ENCODE measurements at regions not wholly inside any gene's neighbourhood (a gene's known extent, or its start where the extent isn't known, plus 50 kb on each side); places are given as distances from the start of the nearest gene placed in this dataset.

DNA sequence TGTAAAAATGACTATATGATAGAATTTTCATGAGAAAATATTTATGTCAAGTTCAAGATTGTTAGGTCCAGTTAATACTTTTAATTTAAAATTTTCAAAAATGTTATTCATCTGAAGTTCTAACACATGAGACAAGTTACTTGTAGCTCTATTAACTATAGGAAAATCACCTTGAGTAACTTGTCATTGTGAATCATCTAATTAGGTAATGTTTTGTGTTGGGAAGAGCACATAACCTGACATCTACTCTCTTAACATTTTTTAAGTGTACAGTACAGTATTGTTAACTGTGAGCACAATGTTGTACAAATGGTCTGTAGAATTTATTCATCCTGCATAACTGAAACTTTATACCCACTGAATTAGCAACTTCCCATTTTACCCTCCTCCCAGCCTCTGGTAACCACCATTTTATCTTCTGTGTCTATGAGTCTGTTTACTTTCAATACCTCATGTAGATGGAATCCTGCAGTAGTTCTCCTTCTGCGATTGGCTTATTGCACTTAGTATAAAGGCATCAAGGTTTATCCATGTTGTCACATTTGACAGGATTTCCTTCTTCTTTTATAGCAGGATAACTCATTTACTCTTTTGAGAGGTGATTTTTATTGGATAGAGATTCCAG, 54.6 kb downstream of the ARL4A start:
- DNase-seq (ENCODE audit: low read depth) = no peak

DNA sequence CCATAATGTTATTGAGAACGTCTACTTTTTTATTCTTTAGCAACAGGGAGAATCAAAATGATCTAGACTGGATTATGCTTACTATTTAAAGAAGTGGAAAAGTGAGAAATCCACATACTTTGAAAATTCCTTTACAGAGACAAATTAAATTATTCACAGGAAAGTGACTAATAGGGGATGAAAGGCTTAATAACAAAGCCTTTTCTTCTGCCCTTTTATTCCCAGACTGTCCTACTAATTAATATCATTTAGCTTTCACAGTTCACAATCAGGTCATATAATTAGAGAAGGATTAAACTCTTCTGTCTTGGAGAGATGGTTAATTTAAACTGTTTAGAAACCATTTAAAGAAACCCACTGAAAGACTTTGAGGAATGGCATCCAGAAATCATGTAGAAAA, 58.8 kb downstream of the ARL4A start:
- DNase-seq (ENCODE audit: low read depth) = no peak

DNA sequence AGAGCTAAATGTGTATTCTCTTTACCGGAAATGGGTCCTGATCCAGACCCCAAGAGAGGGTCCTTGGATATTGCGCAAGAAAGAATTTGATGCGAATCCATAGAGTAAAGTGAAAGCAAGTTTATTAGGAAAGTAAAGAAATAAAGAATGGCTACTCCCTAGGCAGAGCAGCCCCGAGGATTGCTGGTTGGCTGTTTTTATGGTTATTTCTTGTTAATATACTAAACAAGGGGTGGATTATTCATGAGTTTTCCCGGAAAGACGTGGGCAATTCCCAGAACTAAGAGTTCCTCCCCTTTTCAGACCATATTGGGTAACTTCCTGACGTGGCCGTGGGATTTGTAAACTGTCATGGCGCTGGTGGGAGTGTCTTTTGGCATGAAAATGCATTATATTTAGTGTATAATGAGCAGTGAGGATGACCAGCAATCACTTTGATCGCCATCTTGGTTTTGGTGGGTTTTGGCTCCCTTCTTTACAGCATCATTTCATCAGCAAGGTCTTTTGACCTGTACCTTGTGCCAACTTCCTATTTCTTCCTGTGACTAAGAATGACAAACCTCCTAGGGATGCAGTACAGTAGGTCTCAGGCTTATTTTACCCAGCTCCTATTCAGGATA, 60.4 kb downstream of the ARL4A start:
- DNase-seq (ENCODE audit: low read depth) = no peak

GRCh38 chr7:12749069-12749468, 61.6 kb downstream of the ARL4A start:
- DNase-seq (ENCODE audit: low read depth) = no peak

GRCh38 chr7:12749746-12750145, 62.3 kb downstream of the ARL4A start:
- DNase-seq (ENCODE audit: low read depth) = no peak

DNA sequence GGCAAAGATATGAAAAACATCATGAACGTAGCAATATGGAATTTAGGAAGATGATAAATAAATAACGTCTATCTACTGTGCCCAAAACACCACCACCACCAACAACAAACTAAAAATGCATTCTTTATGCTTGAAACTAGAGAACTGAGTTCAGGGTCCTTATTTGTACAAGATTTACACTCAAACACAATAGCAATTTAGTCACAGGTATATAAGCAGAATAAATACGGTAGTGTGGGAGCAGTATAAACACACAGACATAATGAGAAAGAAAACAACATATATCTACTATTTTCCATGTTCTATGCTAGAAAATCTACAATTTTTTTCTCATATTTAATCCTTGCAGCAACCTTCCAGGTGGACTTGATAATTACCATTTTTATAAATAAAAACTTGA, 64.3 kb downstream of the ARL4A start:
- DNase-seq (ENCODE audit: low read depth) = no peak

DNA sequence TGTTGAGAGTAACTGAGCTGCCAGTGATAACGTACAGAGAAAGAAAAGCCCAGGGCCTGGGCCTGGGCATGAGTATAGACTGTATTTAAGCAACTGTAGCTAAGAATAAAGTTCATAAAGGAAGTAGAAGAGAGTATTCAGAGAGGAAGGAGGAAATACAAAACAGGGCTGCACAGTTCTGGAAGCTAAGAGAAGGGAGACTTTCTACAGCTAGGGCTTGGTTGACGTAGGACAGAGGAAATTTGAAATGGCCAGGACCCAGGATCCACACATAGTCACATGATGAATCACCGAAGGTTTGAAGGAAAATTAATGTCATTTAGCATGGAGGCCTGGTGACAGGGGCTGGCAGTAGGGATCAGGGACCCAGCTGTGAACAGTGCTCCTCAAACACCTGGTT, 66.7 kb downstream of the ARL4A start:
- no peak for DNase-seq (ENCODE audit: low read depth)

- DNase-seq (ENCODE audit: low read depth) = no peak
These were observed 69.4 kb downstream of the ARL4A start for GRCh38 chr7:12756821-12757220.

DNA sequence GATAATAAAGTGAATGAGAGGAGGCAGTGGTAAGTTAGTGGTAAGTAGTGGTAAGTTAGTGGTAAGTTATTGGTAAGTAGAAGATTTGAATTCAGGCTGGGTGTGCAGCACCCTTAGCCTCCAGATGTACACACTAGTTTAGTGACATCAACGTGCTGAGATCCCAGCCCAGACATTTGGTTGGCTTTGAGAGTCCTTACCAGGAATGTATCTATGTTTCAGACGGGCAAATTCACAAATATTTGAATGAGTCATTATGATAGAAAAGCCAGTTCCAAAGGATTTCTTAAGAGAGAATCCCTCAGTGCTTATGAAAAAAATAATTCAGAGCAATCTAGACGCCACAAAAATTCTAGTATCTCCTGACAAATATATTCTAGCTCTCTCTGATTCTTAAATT, 70.0 kb downstream of the ARL4A start:
- peak; percentile 68 for DNase-seq (ENCODE audit: low read depth)

- DNase-seq (ENCODE audit: low read depth) = no peak
These were observed 71.7 kb downstream of the ARL4A start for GRCh38 chr7:12759151-12759550.

DNA sequence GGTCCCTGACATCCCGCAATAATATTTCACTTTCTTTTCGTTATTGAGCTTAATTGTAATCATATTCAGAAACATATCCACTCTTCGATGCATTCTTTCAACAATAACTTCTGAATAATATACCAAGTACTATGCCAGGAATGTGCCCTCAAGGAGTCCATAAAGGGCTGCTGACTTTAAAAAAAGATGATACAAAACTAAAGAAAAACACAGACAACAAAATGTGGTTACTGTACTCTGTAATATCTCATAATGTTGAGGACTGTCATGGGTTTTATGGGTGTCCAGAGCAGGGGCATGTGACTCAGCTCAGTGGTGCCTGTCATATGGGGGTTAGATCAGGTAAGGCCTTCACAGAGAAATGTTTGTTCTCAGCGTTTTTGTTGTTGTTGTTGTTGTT, 73.7 kb downstream of the ARL4A start:
- DNase-seq (ENCODE audit: low read depth) = no peak

GRCh38 chr7:12761691-12762090, 74.3 kb downstream of the ARL4A start:
- DNase-seq (ENCODE audit: low read depth) = no peak

- DNase-seq (ENCODE audit: low read depth) = no peak
These were observed 77.0 kb downstream of the ARL4A start for GRCh38 chr7:12764458-12764891.

GRCh38 chr7:12765431-12766100, 78.1 kb downstream of the ARL4A start:
- DNase-seq (ENCODE audit: low read depth) = no peak

GRCh38 chr7:12766416-12766815, 79.0 kb downstream of the ARL4A start:
- no peak for DNase-seq (ENCODE audit: low read depth)

DNA sequence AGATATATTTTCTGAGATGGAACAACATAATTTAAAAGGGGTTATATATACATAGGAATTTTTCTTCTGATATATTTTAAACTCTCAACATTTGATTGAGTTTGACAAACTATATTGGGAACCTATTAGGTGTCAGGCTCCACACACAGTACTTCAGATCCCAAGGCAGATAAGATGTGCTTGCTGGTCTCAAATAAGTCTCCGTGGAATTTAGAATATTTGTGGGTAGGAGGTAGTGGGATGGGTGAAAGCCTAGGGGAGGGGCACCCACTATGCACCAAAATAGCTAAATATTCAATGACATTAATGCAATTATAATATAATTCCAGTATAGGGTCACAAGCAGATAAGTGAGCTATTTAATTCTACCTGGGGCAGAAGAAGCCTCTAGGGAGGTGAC, 81.5 kb downstream of the ARL4A start:
- no peak for DNase-seq (ENCODE audit: low read depth)

DNA sequence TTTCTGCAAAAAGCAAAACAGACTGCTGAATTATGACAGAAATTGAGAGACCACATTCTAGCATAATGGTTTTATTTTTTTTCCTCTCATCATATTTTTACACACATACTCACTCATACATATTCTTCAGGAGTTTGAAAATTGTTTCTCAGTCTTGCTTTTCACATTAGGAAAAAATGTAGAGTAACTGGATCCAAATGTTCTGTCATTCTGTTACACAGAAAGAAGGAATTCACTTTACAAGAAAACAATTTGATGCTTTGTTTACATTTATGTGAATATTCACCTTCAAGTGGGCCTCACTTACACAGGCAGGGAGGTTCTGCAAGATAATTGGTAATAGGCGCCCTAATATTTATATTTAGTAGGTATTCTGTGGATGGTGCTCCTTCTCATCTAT, 82.0 kb downstream of the ARL4A start:
- no peak for DNase-seq (ENCODE audit: low read depth)

- no peak for DNase-seq (ENCODE audit: low read depth)
These were observed 83.0 kb downstream of the ARL4A start for GRCh38 chr7:12770227-12770975.

- DNase-seq (ENCODE audit: low read depth) = no peak
These were observed 84.0 kb downstream of the ARL4A start for GRCh38 chr7:12771378-12771877.

GRCh38 chr7:12772768-12773167, 85.3 kb downstream of the ARL4A start:
- no peak for DNase-seq (ENCODE audit: low read depth)

DNA sequence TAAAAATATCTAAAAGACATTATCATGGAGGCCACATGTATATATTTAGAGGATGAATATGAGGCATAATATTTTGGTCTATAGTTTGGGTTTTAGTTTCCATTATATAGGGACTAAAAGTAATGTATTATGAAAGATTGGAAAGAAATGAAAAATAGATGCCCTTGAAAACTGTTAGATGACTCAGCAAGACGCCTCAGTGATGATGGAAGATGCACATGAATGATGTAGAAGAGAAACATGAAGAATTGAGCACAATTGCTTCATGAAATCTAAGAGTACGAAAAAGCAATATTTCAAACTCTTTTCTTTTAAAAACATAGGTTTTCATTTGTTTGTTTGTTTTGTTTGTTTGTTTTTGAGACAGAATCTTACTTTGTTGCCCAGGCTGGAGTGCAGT, 89.8 kb downstream of the ARL4A start:
- no peak for DNase-seq (ENCODE audit: low read depth)

GRCh38 chr7:12779947-12780346, 92.5 kb downstream of the ARL4A start:
- no peak for DNase-seq (ENCODE audit: low read depth)
